Naive B cell (primary cell): ENCODE measurements at regions not wholly inside any gene's neighbourhood (a gene's known extent, or its start where the extent isn't known, plus 50 kb on each side); places are given as distances from the start of the nearest gene placed in this dataset.

ENCODE experiments used
- ATAC-seq, 2 donors: fragments of 150-1000 bp; cut with Tn5 transposase; 2 replicates each; pipeline ENCODE4 v1.10.0; 2021; ENCODE audit warnings: low read depth in 2 of 2, mild to moderate bottlenecking in 2 of 2, moderate library complexity in 2 of 2
- DNase-seq: peaks from one replicate; pipeline ENCODE4 v3.0.0; 2022
- H3K27ac Mint-ChIP-seq, 6 donors: one replicate each; pipeline ENCODE4 v1.8.0; 2020 to 2022; ENCODE audit warnings: mild to moderate bottlenecking in 6 of 6, mixed read lengths in 6 of 6, moderate library complexity in 5 of 6, inconsistent platforms in 2 of 6
- H3K27me3 Mint-ChIP-seq, 3 donors: one replicate each; pipeline ENCODE4 v1.8.0; 2021 to 2022; ENCODE audit warnings: mixed read lengths in 3 of 3, mild to moderate bottlenecking in 1 of 3
- H3K36me3 Mint-ChIP-seq, 2 donors: one replicate each; pipeline ENCODE4 v1.8.0; 2020 to 2022; ENCODE audit warnings: mixed read lengths in 2 of 2, inconsistent platforms in 1 of 2, mild to moderate bottlenecking in 1 of 2
- H3K4me1 Mint-ChIP-seq, 3 donors: one replicate each; pipeline ENCODE4 v1.8.0; 2020 to 2022; ENCODE audit warnings: mixed read lengths in 3 of 3, inconsistent platforms in 1 of 3, mild to moderate bottlenecking in 1 of 3, moderate library complexity in 1 of 3
- H3K4me3 Mint-ChIP-seq, 8 donors: one replicate each; pipeline ENCODE4 v1.8.0; 2020 to 2022; ENCODE audit warnings: mild to moderate bottlenecking in 8 of 8, mixed read lengths in 8 of 8, moderate library complexity in 8 of 8, inconsistent platforms in 2 of 8
- H3K9me3 Mint-ChIP-seq, 7 donors: one replicate each; pipeline ENCODE4 v1.8.0; 2020 to 2022; ENCODE audit warnings: mixed read lengths in 7 of 7, mild to moderate bottlenecking in 5 of 7, inconsistent platforms in 2 of 7, moderate library complexity in 1 of 7

DNA sequence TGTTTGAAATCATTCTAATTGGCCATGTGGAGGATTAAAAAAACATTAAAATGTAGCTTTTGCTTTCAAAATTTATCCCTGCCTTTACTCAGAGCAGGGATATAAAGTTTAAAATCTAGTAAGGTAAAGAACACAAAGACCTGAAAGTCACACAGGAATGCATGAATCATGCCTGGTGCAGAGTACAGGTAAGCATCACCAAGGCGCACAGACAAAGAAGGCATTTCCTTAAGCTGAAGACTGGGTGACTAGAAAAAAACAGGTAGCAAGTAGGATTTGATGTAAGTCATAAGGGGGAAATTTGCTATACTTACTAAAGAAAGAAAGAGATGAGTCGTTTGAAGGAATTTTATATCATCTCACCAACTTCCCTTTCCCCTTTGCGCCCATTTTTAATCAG is 405.6 kb downstream of the GXYLT1 start:
- H3K4me3 Mint-ChIP-seq: no peak overlapping the region
- DNase-seq: no peak
- peaks cover 0 to 9% (median 2%) of the 10 kb centered on the region in 7 donors for H3K9me3 Mint-ChIP-seq

DNA sequence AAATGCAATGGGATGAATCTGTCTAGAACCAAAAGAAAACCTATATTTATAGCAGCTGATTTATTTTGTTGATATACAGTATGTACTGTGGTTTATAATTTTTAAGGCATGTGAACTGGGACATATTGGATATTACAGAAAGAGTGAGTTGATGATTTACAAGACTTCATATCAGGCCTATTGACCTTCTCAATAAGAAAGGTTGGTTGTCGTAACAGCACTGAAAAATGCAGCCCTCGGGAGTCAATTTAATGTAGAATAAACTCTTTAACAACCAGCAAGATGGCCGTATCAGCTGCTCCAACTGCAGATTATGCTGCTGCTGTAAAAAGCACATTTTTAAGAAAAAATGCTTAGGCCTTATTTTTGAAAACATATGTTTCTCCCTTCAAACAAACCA is 407.3 kb downstream of the GXYLT1 start:
- Mint-ChIP-seq H3K4me1 (no peaks in the 10 kb centered on the region), H3K27me3 (no peaks in the 10 kb centered on the region), H3K4me3 (no peak overlapping the region), H3K27ac (no peak overlapping the region), H3K36me3 (no peaks in the 10 kb centered on the region), H3K9me3 (peaks cover 0 to 12% (median 2%) of the 10 kb centered on the region in 7 donors)
- ATAC-seq: no peak
- DNase-seq: no peak

More for the DNA sequence above, 405.6 kb downstream of the GXYLT1 start:
- Mint-ChIP-seq H3K36me3 (no peaks in the 10 kb centered on the region), H3K4me1 (no peaks in the 10 kb centered on the region), H3K27me3 (no peaks in the 10 kb centered on the region), H3K27ac (no peak overlapping the region)
- ATAC-seq: no peak

DNA sequence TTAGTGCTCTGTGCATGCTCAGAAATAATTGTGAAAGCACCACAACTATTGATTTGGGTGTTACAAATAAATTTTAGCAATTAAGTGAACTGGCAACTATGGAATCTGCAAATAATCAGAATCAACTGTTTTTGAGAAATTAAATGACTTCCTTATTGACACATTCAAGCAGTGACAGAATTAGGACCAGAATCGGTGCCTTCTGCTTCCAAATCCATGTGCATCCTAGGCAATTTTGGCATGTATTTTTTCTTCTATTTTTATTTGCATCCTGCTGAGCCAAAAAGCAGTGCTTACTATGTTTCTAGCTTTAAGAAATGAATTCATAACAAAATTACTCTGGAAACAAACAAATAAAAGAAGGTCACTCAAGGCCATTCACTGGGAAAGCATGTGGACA is 408.2 kb downstream of the GXYLT1 start:
- ATAC-seq: no peak

DNA sequence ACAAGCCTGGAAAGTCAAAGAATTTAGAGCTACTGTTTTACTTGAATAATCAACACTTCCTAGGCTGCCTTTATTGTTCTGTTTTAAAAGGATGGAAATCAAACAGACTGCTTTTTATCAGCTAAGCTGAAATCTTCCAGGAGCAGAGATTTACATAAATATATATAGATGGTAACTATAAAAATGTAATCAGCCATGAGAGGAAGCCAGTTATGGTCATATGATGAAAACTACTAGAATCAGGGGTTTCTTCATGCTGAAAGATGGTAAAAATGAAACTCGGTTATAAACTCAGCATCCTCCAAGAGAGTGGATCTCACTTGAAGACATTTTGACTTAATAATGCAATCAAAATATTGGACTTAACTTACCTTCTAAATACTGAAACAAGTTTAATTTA is 413.0 kb downstream of the GXYLT1 start:
- Mint-ChIP-seq H3K36me3 (no peaks in the 10 kb centered on the region), H3K4me3 (no peak overlapping the region)
- ATAC-seq: no peak

More for the DNA sequence above, 408.2 kb downstream of the GXYLT1 start:
- peaks cover 0 to 12% (median 2%) of the 10 kb centered on the region in 7 donors for H3K9me3 Mint-ChIP-seq
- no peak overlapping the region for H3K27ac Mint-ChIP-seq
- H3K4me3 Mint-ChIP-seq: no peak overlapping the region
- H3K27me3 Mint-ChIP-seq: no peaks in the 10 kb centered on the region
- no peak for DNase-seq
- no peaks in the 10 kb centered on the region for H3K36me3 Mint-ChIP-seq
- H3K4me1 Mint-ChIP-seq: no peaks in the 10 kb centered on the region

GRCh38 chr12:41731061-41731460 is 413.6 kb downstream of the GXYLT1 start:
- Mint-ChIP-seq H3K27me3 (no peaks in the 10 kb centered on the region), H3K9me3 (peaks cover 0 to 15% (median 2%) of the 10 kb centered on the region in 7 donors), H3K4me1 (no peaks in the 10 kb centered on the region), H3K27ac (no peak overlapping the region), H3K4me3 (no peak overlapping the region), H3K36me3 (no peaks in the 10 kb centered on the region)
- ATAC-seq (no peak), DNase-seq (no peak)

More for the DNA sequence above, 413.0 kb downstream of the GXYLT1 start:
- peaks cover 0 to 15% (median 2%) of the 10 kb centered on the region in 7 donors for H3K9me3 Mint-ChIP-seq
- no peak for DNase-seq
- H3K27me3 Mint-ChIP-seq: no peaks in the 10 kb centered on the region
- H3K4me1 Mint-ChIP-seq: no peaks in the 10 kb centered on the region
- H3K27ac Mint-ChIP-seq: no peak overlapping the region

DNA sequence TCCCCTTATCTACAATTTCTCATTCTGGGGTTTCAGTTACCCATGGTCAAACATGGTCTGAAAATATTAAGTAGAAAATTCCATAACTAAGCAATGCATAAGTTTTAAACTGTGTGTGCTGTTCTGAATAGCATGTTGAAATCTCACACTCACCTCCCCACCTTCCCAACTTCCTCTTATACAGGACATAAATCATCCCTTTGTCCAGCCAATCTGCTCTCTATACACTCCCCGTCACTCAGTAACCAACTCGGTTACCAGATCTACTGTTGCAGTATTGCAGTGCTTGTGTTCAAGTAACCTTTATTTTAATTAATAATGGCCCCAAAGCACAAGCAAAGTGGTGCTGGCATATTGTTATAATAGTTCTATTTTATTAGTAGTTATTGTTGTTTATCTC is 420.5 kb downstream of the GXYLT1 start:
- ATAC-seq: no peak
- no peak overlapping the region for H3K4me3 Mint-ChIP-seq

DNA sequence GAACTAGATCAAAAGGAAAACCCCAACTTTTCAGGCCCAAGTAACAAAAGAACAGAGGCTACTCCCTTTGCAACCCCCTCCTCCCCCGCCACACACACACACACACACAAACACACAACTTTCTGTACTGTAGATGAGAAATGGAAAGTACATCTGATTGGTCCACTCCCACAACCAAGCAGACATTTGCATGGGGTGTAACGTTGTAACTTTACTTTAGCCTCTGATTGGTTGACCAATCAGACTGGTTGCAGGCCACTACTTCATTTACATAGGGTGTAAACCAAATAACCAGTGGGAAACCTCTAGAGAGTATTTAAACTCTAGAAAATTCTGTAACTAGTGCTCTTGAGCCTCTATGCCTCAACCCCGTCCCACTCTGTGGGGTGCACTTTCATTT is 425.5 kb downstream of the GXYLT1 start:
- no peak for DNase-seq
- peaks cover 0 to 2% (median 0%) of the 10 kb centered on the region in 3 donors for H3K27me3 Mint-ChIP-seq
- no peak for ATAC-seq
- H3K9me3 Mint-ChIP-seq: peaks cover 0 to 4% (median 0%) of the 10 kb centered on the region in 7 donors
- H3K27ac Mint-ChIP-seq: no peak overlapping the region
- no peaks in the 10 kb centered on the region for H3K4me1 Mint-ChIP-seq
- no peaks in the 10 kb centered on the region for H3K36me3 Mint-ChIP-seq
- H3K4me3 Mint-ChIP-seq: no peak overlapping the region

More for the DNA sequence above, 420.5 kb downstream of the GXYLT1 start:
- no peaks in the 10 kb centered on the region for H3K4me1 Mint-ChIP-seq
- no peak for DNase-seq
- no peaks in the 10 kb centered on the region for H3K36me3 Mint-ChIP-seq
- H3K27ac Mint-ChIP-seq: no peak overlapping the region
- H3K9me3 Mint-ChIP-seq: peaks cover 0 to 4% (median 0%) of the 10 kb centered on the region in 7 donors
- peaks cover 0 to 8% (median 4%) of the 10 kb centered on the region in 3 donors for H3K27me3 Mint-ChIP-seq

GRCh38 chr12:41715256-41715655 is 429.4 kb downstream of the GXYLT1 start:
- H3K9me3 Mint-ChIP-seq: peaks cover 0 to under 1% (median 0%) of the 10 kb centered on the region in 7 donors
- H3K27me3 Mint-ChIP-seq: no peaks in the 10 kb centered on the region
- no peaks in the 10 kb centered on the region for H3K4me1 Mint-ChIP-seq
- H3K36me3 Mint-ChIP-seq: no peaks in the 10 kb centered on the region
- ATAC-seq (no peak), DNase-seq (no peak)
- H3K27ac Mint-ChIP-seq: no peak overlapping the region
- no peak overlapping the region for H3K4me3 Mint-ChIP-seq

- Mint-ChIP-seq H3K27ac (no peak overlapping the region), H3K4me3 (no peak overlapping the region)
- no peak for DNase-seq
Observed at GRCh38 chr12:41709463-41710285, 435.0 kb downstream of the GXYLT1 start.

DNA sequence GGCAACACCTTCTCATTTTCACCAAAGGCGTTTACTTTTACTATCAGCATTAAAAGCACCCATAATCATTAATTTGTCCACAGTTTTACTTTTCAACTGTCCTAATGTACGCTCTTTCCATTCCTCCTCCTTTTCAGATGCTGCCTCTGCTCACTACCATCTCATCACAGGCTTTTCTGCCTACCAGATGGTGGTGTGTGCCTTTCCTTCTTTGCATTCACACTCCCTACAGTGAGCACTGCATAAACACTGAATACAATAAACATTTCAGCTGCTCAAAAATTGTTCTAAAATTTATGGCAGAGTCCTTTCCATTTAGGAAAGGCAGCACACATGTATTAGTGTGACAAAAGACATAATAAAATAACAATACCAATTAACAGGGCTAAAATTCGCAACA is 435.7 kb downstream of the GXYLT1 start:
- Mint-ChIP-seq H3K27ac (no peak overlapping the region), H3K36me3 (no peaks in the 10 kb centered on the region), H3K4me3 (no peak overlapping the region), H3K9me3 (no peaks in the 10 kb centered on the region), H3K4me1 (no peaks in the 10 kb centered on the region), H3K27me3 (peaks cover 0 to 4% (median 0%) of the 10 kb centered on the region in 3 donors)
- ATAC-seq: no peak
- DNase-seq: no peak

More at GRCh38 chr12:41709463-41710285, 435.0 kb downstream of the GXYLT1 start:
- H3K4me1 Mint-ChIP-seq: no peaks in the 10 kb centered on the region
- no peaks in the 10 kb centered on the region for H3K9me3 Mint-ChIP-seq
- no peak for ATAC-seq
- no peaks in the 10 kb centered on the region for H3K36me3 Mint-ChIP-seq
- peaks cover 0 to 4% (median 0%) of the 10 kb centered on the region in 3 donors for H3K27me3 Mint-ChIP-seq

DNA sequence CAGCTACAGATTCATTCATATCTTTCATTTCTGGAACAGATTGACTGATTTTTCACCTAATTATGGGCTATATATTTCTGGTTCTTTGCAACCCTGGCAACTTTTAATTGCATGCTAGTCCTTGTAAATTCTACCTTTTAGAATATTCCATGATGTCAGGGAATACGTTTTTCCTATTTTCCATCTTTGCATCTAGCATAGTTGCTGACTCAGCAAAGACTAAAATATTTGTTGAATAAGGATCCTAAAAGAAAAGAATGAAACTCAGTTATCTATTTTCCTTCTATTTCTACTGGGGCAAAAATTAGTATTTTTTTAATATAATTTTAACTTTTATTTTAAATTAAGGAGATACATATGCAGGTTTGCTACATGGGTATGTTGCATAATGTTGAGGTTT is 438.3 kb downstream of the GXYLT1 start:
- no peak overlapping the region for H3K4me3 Mint-ChIP-seq
- H3K27ac Mint-ChIP-seq: no peak overlapping the region

DNA sequence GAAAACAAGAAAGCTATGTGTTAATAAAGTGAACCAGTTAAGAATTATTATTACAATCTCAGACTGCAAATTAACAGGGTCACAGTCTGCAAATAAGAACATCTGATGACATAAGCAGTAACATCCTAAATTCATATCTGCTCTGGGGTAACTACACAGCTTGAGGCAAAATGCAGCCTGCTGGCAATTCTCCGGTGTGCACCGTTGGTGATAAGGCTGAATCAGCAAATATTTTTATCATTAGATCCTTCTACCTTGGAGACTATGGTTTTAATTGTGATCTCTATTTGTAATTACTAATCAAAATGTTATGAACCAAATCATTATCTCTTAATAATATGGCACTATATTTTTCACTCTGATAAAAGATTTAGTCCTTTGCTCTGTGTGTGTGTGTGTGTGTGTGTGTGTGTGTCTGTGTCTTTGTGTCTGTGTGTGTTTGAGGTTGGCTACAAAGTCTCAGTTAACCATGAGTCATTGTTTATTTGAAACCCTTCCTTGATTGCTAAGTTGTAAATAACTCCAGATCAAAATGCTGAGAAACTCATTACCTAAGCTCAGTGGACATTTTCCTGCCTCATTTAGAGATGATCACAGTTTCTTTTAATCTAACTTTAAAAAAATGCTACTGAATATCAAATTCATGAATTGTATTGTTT is 442.6 kb downstream of the GXYLT1 start:
- no peaks in the 10 kb centered on the region for H3K27me3 Mint-ChIP-seq
- no peak for ATAC-seq
- no peak for DNase-seq
- H3K4me1 Mint-ChIP-seq: no peaks in the 10 kb centered on the region
- no peaks in the 10 kb centered on the region for H3K36me3 Mint-ChIP-seq
- H3K9me3 Mint-ChIP-seq: no peaks in the 10 kb centered on the region
- no peak overlapping the region for H3K27ac Mint-ChIP-seq
- no peak overlapping the region for H3K4me3 Mint-ChIP-seq

More for the DNA sequence above, 438.3 kb downstream of the GXYLT1 start:
- no peak for ATAC-seq
- peaks cover 0 to 4% (median 0%) of the 10 kb centered on the region in 3 donors for H3K27me3 Mint-ChIP-seq
- H3K4me1 Mint-ChIP-seq: no peaks in the 10 kb centered on the region
- DNase-seq: no peak
- no peaks in the 10 kb centered on the region for H3K9me3 Mint-ChIP-seq
- no peaks in the 10 kb centered on the region for H3K36me3 Mint-ChIP-seq

- DNase-seq (no peak), ATAC-seq (no peak)
- no peaks in the 10 kb centered on the region for H3K27me3 Mint-ChIP-seq
- no peak overlapping the region for H3K27ac Mint-ChIP-seq
- H3K4me1 Mint-ChIP-seq: no peaks in the 10 kb centered on the region
- H3K36me3 Mint-ChIP-seq: no peaks in the 10 kb centered on the region
- H3K9me3 Mint-ChIP-seq: no peaks in the 10 kb centered on the region
- no peak overlapping the region for H3K4me3 Mint-ChIP-seq
Observed at GRCh38 chr12:41700940-41701339, 443.7 kb downstream of the GXYLT1 start.

DNA sequence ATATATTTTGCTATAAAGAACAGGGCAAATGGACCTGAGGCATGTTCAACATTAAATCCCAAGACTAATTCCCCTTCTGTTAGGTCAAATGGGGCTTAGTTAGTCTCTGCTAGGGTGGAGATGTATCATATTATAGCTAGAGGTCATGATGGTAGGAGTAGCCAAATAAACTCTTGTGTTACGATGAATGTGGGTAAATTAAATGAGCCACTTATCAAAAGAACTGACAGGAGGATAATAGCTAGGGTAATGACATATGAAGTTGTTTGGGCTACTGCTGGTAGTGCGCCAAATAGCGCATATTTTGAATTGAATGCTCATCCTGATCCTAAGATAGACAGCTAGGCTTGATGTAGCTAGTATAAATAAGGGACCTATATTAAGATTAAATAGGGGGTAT is 445.0 kb downstream of the GXYLT1 start:
- Mint-ChIP-seq H3K9me3 (no peaks in the 10 kb centered on the region), H3K36me3 (no peaks in the 10 kb centered on the region), H3K4me1 (no peaks in the 10 kb centered on the region), H3K27me3 (no peaks in the 10 kb centered on the region), H3K27ac (no peak overlapping the region), H3K4me3 (no peak overlapping the region)
- ATAC-seq (no peak), DNase-seq (no peak)
